ENCODE measurements at regions not wholly inside any gene's neighbourhood (a gene's known extent, or its start where the extent isn't known, plus 50 kb on each side); places are given as distances from the start of the nearest gene placed in this dataset.

DNA sequence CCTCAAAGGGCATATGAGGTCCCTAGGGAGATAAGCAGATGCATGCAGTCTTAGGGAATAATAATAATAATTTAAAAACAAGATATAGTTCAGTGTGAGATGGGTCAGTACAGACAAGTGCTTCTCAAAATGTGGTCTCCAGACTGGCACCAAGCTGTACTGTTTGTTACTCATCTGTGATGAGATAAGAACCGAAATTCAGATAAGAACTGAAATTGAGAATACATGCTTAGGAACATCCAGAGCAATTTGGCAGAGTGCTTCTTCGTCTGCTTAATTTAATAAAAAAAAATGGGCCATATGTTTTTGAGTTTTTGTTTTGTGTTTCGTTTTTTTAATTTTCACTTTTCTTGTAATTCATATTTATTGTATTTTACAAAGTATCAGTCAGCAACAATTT is 86.5 kb upstream of the SGCD start:
- TF ChIP-seq POLR2A (IDR thresholded peaks at IDR 0.05; ENCODE audit: low read depth, low read length) = no peak
- no peak for TF ChIP-seq POLR2AphosphoS5 (IDR thresholded peaks at IDR 0.05; ENCODE audit: low read depth, low read length)

All from GM12892 (cell line).